Activated T-helper 2 cell treated with anti-CD3 and anti-CD28 coated beads, Interferon-gamma antibody, Interleukin-2, Interleukin-4, amounts not matched to agents 10 μg/mL and 5 μg/mL and 100 μg/mL, durations not matched to agents 14 hours and 24 hours and 36 hours (primary cell): ENCODE measurements at regions not wholly inside any gene's neighbourhood (a gene's known extent, or its start where the extent isn't known, plus 50 kb on each side); places are given as distances from the start of the nearest gene placed in this dataset.
"Not testable (repeated sequence)": the region's sequence is repeated elsewhere in the genome, so short reads cannot be mapped to it uniquely, and the experiment has no call there.

Experiments used
- DNase-seq: peaks from one replicate; pipeline ENCODE4 v3.0.0; 2021; ENCODE audit warnings: low spot score
- H3K27ac Mint-ChIP-seq: one replicate; pipeline ENCODE4 v1.8.0; 2021; ENCODE audit warnings: mixed read lengths
- H3K27me3 Mint-ChIP-seq: one replicate; pipeline ENCODE4 v1.8.0; 2021; ENCODE audit warnings: low read depth, mixed read lengths
- H3K36me3 Mint-ChIP-seq: one replicate; pipeline ENCODE4 v1.8.0; 2021; ENCODE audit warnings: low read depth, mixed read lengths
- H3K4me1 Mint-ChIP-seq: one replicate; pipeline ENCODE4 v1.8.0; 2021; ENCODE audit warnings: low read depth, mixed read lengths
- H3K4me3 Mint-ChIP-seq: one replicate; pipeline ENCODE4 v1.8.0; 2021; ENCODE audit warnings: low read depth, mild to moderate bottlenecking, moderate library complexity, mixed read lengths
- H3K9me3 Mint-ChIP-seq: one replicate; pipeline ENCODE4 v1.8.0; 2021; ENCODE audit warnings: mixed read lengths
- intact Hi-C: fragments of 100-400 bp; cut with micrococcal nuclease; formaldehyde crosslinking; loops from one replicate; pipeline ENCODE4 v1.15.1; 2023

- Mint-ChIP-seq H3K36me3 (no peaks in the 10 kb centered on the region), H3K27ac (no peak overlapping the region), H3K27me3 (no peaks in the 10 kb centered on the region), H3K4me1 (no peaks in the 10 kb centered on the region), H3K9me3 (no peaks in the 10 kb centered on the region), H3K4me3 (no peak overlapping the region)
- intact Hi-C loops: no loop called here
- DNase-seq: no peak
These were observed 169.5 kb upstream of the HAPLN1 start for GRCh38 chr5:83889971-83890745.

DNA sequence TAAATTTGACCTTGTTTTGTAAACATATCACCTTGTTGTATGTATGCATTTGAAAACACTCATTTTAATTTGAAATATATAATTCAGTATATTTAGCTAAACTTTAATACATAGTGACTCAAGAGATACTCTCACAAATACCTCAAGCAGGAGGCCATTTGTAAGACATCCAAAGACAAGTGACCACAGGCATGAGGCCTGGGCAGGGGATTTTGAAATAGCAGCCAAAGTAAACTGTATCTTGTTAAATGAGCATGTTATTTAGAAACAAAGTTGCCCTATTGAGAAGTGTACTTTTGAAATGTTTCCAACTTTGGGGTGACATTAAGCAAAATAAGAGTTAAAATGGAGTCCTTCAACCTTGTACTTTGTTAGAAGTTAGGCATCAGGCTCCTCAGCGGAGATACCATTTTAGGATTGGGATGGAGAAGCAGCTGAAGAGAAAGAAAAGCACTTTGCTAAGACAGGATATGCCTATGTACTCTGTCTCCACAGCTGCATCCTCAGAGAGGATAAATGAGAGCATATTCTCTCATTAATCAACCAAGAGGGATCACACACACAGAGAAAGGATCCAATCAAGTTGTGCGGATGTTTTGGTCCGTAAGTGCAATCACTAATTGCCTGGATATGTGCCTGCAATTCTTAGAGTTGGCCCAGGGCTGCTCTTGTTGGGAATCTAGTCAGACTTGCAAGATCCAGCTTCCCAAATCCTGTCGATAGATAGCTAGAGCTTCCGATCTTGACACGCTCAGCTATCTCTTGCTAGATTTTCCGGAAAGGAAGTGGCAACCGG is 157.5 kb upstream of the HAPLN1 start:
- no peak for DNase-seq
- H3K36me3 Mint-ChIP-seq: no peaks in the 10 kb centered on the region
- no peaks in the 10 kb centered on the region for H3K27me3 Mint-ChIP-seq
- H3K4me3 Mint-ChIP-seq: no peak overlapping the region
- intact Hi-C loops: no loop called here
- no peaks in the 10 kb centered on the region for H3K4me1 Mint-ChIP-seq
- no peaks in the 10 kb centered on the region for H3K9me3 Mint-ChIP-seq
- H3K27ac Mint-ChIP-seq: no peak overlapping the region

DNA sequence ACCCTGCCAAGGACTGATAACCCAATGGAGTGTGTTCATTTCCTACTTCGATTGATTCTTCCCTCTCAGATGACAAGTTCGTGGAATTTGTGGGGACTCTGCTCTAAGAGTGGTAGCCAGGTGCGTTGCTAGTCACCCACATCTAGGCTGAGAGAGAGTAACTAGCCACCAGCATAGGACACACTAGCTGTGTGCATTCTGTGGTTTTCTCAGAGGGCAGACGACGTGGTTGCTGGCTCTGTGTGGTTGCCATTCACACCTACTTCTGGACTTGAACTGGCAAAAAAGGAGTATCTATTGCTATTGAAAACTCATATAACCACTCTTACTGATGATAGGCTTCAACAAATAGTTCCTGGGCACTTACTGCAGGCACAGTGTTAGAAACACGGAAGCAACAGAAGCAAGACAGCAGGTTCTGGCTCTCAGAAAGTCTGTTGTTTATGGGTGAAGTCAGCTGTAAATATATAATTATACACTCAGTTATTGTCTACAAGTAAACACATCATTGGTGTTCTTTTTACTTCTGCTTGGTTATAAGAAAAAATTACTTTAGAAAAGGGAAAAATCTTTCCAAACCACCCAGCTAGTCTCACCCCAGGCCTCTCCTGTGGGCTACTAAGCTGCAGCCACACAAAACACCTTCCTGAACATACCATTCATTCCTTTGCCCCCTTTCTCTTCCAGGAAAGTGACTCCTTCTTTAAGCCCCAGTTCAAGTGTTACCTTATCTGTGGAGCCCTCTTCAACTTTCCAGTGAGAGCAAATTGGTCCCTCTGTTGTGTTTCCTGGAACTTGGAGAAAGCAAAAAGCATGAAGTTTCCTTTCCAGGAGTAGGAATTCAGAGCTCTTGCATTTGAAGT is 151.1 kb upstream of the HAPLN1 start:
- H3K9me3 Mint-ChIP-seq: no peaks in the 10 kb centered on the region
- no peak overlapping the region for H3K4me3 Mint-ChIP-seq
- intact Hi-C loops: no loop called here
- H3K27me3 Mint-ChIP-seq: no peaks in the 10 kb centered on the region
- no peaks in the 10 kb centered on the region for H3K36me3 Mint-ChIP-seq
- H3K27ac Mint-ChIP-seq: no peak overlapping the region
- H3K4me1 Mint-ChIP-seq: no peaks in the 10 kb centered on the region
- DNase-seq: no peak

- H3K4me1 Mint-ChIP-seq: no peaks in the 10 kb centered on the region
- H3K36me3 Mint-ChIP-seq: no peaks in the 10 kb centered on the region
- no peak overlapping the region for H3K27ac Mint-ChIP-seq
- H3K27me3 Mint-ChIP-seq: no peaks in the 10 kb centered on the region
- DNase-seq: no peak
- H3K9me3 Mint-ChIP-seq: no peaks in the 10 kb centered on the region
- intact Hi-C loops: no loop called here
- H3K4me3 Mint-ChIP-seq: no peak overlapping the region
These were observed 145.5 kb upstream of the HAPLN1 start for GRCh38 chr5:83866181-83866580.

- H3K4me1 Mint-ChIP-seq: no peaks in the 10 kb centered on the region
- H3K36me3 Mint-ChIP-seq: no peaks in the 10 kb centered on the region
- H3K9me3 Mint-ChIP-seq: no peaks in the 10 kb centered on the region
- DNase-seq: no peak
- intact Hi-C loops: no loop called here
- H3K27ac Mint-ChIP-seq: no peak overlapping the region
- H3K27me3 Mint-ChIP-seq: no peaks in the 10 kb centered on the region
- H3K4me3 Mint-ChIP-seq: no peak overlapping the region
These were observed 144.9 kb upstream of the HAPLN1 start for GRCh38 chr5:83865579-83865978.

- Mint-ChIP-seq H3K27ac (no peak overlapping the region), H3K4me1 (no peaks in the 10 kb centered on the region), H3K4me3 (no peak overlapping the region), H3K36me3 (no peaks in the 10 kb centered on the region), H3K9me3 (no peaks in the 10 kb centered on the region), H3K27me3 (no peaks in the 10 kb centered on the region)
- DNase-seq: no peak
- intact Hi-C loops: no loop called here
These were observed 144.0 kb upstream of the HAPLN1 start for GRCh38 chr5:83864652-83865051.

DNA sequence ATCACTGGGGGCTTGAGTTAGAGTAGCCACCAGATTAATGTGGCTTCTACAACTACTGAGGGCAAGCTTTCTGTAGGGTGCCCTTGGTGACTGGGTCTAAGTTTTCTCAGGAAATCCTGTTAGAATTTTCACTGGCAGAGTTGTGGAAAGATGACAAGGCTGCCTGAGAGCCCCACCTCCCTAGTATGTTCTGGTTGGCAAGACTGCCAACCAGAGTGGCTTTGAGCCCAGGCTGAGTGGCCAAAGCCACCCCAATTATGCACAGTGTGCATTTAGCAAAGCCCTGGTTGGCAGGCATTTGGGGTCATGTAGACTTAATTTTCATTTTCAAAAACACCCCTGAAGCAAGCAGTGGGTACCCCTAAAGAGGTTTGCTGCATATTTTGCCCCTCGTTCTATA is 136.7 kb upstream of the HAPLN1 start:
- no peaks in the 10 kb centered on the region for H3K4me1 Mint-ChIP-seq
- no peak overlapping the region for H3K27ac Mint-ChIP-seq
- intact Hi-C loops: no loop called here
- peaks cover 2% of the 10 kb centered on the region for H3K27me3 Mint-ChIP-seq
- no peaks in the 10 kb centered on the region for H3K9me3 Mint-ChIP-seq
- no peak overlapping the region for H3K4me3 Mint-ChIP-seq
- DNase-seq: no peak
- H3K36me3 Mint-ChIP-seq: no peaks in the 10 kb centered on the region

- H3K36me3 Mint-ChIP-seq: no peaks in the 10 kb centered on the region
- DNase-seq: no peak
- no peak overlapping the region for H3K4me3 Mint-ChIP-seq
- intact Hi-C loops: no loop called here
- no peak overlapping the region for H3K27ac Mint-ChIP-seq
- H3K4me1 Mint-ChIP-seq: no peaks in the 10 kb centered on the region
- no peaks in the 10 kb centered on the region for H3K9me3 Mint-ChIP-seq
- H3K27me3 Mint-ChIP-seq: peaks cover 2% of the 10 kb centered on the region
These were observed 136.2 kb upstream of the HAPLN1 start for GRCh38 chr5:83856881-83857280.

DNA sequence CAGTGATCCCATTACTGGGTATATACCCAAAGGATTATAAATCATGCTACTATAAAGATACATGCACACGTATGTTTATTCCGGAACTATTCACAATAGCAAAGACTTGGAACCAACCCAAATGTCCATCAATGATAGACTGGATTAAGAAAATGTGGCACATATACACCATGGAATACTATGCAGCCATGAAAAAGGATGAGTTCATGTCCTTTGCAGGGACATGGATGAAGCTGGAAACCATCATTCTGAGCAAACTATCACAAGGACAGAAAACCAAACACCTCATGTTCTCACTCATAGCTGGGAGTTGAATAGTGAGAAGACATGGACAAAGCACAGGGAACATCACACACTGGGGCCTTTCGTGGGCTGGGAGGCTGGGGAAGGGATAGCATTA is 129.8 kb upstream of the HAPLN1 start:
- H3K27ac Mint-ChIP-seq, intact Hi-C loops, H3K4me3 Mint-ChIP-seq, DNase-seq, H3K27me3 Mint-ChIP-seq, H3K36me3 Mint-ChIP-seq, H3K4me1 Mint-ChIP-seq: not testable (repeated sequence)
- peaks cover 13% of the 10 kb centered on the region for H3K9me3 Mint-ChIP-seq

DNA sequence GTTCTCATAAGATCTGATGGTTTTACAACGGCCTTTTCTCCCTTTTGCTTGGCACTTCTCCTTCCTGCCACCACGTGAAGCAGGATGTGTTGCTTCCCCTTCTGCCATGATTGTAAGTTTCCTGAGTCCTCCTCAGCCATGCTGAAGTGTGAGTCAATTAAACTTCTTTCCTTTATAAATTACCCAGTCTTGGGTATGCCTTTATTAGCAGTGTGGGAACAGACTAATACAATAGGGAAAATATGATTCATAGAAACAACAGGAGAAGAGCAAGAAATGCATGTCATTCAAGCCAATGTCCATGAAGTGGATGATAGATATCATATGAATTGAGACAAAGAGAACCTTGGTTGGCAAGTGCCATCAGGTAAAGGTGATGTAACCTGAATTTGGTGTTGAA is 128.3 kb upstream of the HAPLN1 start:
- intact Hi-C loops: no loop called here
- Mint-ChIP-seq H3K36me3 (no peaks in the 10 kb centered on the region), H3K27ac (no peak overlapping the region), H3K4me3 (no peak overlapping the region), H3K27me3 (no peaks in the 10 kb centered on the region), H3K4me1 (peaks cover 11% of the 10 kb centered on the region), H3K9me3 (peaks cover 13% of the 10 kb centered on the region)
- no peak for DNase-seq

GRCh38 chr5:83846624-83847350 is 126.1 kb upstream of the HAPLN1 start:
- Mint-ChIP-seq H3K4me1 (peaks cover 11% of the 10 kb centered on the region), H3K4me3 (no peak overlapping the region), H3K36me3 (no peaks in the 10 kb centered on the region), H3K27ac (no peak overlapping the region), H3K9me3 (peaks cover 13% of the 10 kb centered on the region), H3K27me3 (no peaks in the 10 kb centered on the region)
- DNase-seq: no peak
- intact Hi-C loops: no loop called here

DNA sequence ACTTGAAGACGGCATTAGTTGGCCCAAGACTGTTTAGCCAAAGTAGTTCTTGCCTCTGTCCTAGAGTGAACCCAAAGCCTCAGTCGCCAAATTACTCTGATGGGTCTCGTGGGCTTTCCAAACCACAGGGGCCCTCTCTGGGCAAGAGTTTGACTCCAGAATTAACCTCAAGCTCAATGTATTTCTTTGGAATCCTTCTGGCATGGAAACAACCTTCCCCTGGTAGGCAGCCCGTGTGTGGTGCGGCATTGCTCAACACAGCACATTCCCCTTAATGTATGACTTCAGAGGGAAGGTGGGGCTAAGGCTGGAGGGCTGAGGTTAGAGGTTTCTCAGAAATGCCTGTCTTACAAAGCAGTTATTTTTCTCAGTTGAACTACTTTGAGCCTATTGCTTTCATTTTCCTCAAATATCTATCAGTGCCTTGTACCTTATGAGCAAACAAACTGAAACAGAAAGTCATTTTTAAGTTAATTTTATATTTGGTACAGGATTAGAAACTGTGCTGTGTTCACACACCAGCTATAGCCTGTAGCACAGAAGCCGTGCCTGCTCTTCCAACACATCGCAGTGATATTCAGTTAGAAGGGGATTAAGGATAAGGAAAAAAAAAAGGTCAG is 123.9 kb upstream of the HAPLN1 start:
- peaks cover 11% of the 10 kb centered on the region for H3K4me1 Mint-ChIP-seq
- peaks cover 8% of the 10 kb centered on the region for H3K9me3 Mint-ChIP-seq
- intact Hi-C loops: no loop called here
- peak; percentile 43 for DNase-seq
- H3K27ac Mint-ChIP-seq: peak overlapping the region; percentile 61
- H3K4me3 Mint-ChIP-seq: no peak overlapping the region
- H3K27me3 Mint-ChIP-seq: no peaks in the 10 kb centered on the region
- H3K36me3 Mint-ChIP-seq: no peaks in the 10 kb centered on the region
